ENCODE measurements at regions not wholly inside any gene's neighbourhood (a gene's known extent, or its start where the extent isn't known, plus 50 kb on each side); places are given as distances from the start of the nearest gene placed in this dataset.
"Not testable (repeated sequence)": the region's sequence is repeated elsewhere in the genome, so short reads cannot be mapped to it uniquely, and the experiment has no call there.

DNA sequence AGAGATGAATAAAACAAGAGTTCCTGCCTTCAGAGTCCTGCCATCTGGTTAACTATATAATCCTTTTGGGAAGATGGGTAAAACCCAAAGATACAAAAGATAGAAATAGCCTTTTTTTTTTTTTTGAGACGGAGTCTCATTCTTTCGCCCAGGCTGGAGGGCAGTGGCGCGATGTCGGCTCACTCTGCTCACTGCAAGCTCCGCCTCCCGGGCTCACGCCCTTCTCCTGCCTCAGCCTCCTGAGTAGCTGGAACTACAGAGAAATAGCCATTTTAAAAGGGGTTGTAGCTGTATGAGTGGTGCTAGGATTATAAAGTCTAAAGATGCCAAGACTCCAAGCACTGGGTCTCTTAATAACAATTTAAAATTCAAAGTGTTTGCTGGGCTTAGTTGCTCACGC is 97.2 kb downstream of the KDR start:
- DNase-seq = no peak

DNA sequence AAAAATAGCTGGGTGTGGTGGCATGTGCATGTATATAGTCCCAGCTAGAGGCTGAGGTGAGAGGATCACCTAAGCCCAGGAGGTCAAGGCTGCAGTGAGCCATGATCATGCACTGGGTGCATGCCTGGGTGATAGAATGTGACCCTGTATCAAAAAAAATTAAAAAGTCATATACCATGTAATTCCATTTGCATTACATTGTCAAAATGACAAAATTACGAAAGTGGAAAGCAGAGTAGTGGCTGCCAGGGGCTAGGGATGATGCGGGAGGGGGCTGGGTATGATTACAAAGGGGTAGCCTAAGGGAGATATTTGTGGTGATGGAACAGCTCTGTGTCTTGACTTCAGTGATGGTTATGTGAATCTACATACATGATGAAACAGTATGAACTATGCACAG is 97.8 kb downstream of the KDR start:
- DNase-seq = no peak

DNA sequence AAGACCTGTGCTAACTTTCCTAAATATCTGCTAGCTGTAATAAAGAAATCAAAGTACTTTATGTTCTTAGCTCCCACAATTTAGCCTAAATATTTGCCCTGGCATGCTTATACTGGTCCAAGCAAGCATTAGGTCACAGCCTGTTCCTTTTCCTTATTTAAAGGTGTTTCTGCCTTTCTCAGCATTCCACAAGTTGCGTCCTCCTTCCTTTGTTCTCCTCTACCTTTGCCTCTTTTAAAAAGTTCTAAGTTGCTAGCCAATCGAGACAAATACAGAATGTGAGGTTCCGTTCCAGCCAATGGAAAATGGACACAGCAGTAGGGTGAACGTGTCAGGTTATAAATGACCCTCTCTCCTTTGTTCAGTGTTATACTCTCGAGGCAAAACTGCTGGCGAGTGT is 99.9 kb downstream of the KDR start:
- not testable (repeated sequence) for DNase-seq

DNA sequence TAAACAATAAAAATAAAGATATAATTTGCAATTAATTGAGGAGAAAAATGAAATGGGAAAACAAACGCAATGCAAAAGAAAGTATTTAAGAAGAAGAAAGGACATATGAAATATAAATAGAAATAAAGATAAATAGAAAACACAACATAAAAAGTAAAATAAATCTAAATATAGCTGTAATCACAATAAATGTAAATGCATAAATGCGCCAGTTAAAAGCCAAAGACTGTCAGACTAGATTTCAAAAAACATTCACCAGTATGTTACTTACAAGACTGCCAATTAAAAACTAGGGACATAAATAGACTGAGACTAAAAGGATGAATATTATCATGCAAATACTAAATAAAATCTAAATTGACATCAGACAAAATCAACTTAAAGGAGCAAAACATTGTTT is 102.4 kb downstream of the KDR start:
- no peak for DNase-seq

DNA sequence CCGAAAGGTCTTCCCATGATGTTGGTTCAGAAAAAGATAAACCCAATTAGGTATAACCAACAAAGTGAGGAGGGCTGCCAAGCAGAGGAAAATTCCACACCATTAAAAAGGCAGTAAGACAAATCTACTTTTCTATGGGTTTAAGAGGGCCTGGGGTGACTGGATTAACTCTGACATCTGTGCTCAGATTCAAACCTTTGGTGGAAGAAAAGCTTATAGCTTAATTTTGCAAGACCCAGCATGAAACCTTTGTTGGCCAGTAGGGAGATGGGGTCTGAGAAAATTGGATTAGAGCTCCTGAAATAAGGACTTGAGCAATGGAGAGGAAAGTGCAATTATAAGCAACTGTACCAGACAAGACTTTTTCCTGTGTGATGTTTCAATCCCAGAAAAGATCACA is 104.2 kb downstream of the KDR start:
- no peak for DNase-seq

DNA sequence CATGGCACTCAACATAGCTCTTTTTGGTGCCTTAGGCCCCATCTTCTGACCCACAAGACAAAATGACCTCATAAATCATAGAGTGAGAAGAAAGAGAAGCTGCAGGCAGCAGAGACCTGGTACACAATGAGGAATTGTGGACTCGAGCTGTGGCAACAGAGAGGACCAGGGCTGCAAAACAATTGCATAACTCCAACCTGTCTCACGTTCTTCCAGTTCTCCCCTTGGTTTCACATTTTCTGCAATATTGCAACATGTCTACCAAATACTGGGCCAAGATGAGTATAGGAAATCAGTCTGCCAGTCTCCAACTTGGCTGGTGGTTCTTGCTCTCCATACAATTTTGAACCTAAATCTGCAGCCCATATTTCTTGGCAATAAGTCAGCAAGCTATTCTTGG is 105.3 kb downstream of the KDR start:
- no peak for DNase-seq

DNA sequence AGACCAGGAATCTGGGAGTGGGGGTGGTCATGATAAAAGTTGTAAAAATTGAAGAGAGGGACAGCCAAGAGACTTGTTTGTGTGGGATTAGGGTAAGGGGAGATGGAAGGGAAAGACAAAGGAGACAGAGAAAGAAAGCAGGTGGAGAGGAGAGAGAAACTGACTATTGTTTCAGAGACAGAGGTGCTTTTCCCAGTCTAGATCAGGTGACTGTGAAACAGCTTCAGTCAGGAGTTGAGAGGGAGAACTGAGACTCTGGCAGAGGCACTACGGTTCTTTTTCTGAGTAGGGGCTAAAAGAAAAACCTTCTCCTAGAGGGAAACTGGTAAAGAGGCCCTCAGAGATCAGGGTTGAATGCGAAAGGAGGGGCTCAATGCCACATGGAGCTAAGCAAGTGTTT is 106.4 kb downstream of the KDR start:
- DNase-seq = no peak

DNA sequence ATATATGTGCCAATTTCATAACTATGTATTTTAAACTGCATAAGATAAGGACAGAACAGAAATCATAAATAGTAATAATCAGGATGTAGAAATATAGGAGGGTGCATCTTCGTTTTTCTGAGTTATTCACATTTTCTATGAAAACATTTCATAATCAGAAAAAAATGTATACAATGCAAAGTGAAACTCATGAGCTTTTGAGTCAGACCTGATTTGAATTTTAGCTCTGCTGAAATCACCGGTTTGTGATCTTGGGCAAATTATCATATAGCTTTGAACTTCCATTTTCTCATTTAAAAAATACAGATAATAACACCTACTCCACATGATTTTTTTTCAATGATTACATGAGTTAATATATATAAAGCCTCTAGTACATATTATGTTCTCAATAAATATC is 106.9 kb downstream of the KDR start:
- DNase-seq = no peak

DNA sequence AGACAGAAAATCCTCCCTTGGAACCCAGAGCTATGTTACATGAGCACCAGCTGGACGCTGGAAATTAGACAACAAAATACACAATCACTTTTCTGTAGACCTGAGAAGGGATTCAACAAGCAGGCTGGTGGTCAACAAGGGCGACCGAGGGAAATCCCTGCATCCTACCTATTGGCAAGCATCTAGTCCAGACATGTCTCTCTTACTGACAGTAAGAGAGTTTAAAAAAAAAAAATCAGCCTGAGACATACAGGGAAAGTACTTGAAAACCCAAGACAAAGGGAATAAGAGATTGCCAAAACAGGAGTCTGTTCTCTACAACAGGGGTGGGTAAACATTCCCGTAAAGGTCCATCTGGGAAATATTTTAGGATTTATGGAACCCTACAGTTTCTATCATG is 108.0 kb downstream of the KDR start:
- no peak for DNase-seq

DNA sequence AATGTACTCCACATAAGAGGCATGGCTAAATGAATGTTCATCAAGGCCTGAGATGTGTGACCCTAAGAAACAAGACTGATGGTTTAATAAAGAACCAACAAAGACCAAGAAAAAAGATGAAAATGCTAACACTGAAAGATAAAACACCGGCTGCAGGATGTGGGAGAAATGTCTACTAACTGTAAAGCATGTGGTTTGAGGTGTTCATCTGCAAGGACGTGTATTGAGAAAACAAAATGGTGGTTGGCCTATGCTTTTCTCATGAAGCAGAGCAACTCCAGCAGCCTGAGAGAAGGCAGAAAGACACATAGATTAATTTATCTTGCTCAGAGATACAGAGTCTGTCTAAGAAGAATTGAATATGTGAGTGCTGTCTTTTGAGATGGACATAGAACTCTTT is 109.3 kb downstream of the KDR start:
- DNase-seq = no peak

DNA sequence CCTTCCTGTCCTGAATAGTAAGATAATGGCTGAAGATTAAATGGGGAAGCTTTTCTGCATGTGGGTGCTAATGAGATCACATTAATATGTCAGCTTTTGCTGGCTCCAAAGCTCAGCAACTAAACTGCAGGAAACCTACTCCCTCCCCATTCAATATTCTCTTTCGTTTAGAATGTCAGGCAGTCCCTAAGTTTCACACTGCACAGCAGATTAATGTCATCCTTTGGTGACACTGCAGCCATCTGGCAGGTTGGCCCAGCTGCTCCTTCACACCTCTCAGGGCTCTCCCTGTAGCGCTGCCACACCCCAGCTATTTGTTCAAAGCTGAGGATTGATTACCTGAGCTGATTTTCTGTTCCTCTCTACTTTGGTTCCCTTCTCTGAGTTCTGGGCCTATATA is 110.5 kb downstream of the KDR start:
- no peak for DNase-seq

DNA sequence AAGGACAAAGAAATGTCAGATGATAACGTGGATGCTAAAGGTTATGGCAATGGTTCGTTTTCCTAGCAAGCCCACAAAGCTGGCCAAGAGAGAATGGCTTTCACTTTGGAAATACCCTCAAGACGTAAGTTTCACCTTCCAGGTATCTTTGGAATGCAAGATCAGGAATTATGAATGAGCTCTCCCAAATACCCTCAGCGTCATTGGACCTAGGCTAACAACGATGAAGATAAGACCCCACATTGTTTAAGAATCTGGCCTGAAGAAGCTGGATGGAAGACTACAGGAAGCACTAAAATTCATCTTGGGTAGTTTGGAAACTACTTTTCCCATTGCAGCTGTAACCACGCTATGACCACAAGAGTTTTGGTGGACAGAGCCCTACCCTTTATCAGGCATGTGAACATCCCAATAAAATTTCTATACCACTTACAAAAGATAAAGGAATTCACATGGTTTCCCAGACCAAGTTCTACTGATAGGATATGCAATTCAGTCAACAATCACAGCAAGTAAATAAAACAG is 111.9 kb downstream of the KDR start:
- no peak for DNase-seq

DNA sequence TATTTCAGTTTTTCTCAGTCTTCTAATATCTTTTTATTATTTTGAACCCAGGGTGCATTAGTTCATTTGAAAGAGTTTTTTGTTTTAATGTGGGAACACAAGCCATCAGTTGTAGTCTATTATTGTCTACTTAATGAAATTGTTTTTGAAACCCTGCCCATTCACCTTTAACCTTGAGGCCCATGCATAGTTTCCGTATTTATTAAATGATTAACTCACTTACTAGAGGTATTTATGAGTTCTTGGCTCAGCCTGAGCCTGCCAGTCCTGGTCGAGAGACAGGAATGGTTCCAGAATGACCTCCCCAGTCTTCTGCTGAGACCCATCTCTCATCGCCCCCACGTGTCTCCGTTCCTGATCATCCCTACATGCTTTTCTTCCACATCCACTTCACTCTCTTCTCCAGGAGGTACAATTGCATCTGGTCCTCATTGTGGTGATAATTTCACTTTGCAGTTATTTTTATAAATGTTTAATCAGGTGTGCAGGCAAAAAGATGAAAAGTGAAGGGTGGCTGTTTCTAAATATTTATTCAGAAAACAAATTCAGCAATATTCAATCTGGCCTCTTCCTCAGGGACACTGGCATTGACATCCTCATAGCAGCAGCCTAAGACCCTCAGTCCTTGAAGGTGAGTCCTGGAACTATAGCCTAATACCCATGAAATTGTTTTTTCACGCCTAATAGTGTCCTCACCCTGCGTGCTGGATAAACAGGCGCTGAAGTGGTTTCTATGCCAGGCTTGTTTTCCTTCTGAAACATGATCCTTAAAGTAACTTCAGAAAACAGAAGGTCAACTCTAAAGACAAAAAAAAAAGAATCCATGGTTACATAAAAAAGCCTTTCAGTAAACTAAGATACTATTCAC is 112.8 kb downstream of the KDR start:
- DNase-seq = no peak

DNA sequence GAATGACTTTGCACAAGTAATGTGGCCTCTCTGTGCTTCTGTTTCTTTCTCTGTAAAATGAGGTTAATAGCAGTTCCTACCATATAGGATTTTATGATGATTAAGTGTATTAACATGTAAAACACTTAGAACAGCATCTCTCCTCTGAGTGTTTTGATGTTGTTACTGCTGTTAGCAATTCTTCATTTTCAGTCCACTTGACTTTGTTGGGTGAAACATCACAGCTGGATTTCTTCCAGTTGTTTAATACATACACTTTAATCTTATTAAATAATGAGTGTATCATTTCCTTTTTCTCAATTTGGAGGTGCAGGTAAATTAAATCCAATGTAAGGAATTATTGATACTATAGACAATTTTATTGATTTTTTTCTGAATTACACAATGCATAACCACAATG is 113.6 kb downstream of the KDR start:
- DNase-seq = no peak

DNA sequence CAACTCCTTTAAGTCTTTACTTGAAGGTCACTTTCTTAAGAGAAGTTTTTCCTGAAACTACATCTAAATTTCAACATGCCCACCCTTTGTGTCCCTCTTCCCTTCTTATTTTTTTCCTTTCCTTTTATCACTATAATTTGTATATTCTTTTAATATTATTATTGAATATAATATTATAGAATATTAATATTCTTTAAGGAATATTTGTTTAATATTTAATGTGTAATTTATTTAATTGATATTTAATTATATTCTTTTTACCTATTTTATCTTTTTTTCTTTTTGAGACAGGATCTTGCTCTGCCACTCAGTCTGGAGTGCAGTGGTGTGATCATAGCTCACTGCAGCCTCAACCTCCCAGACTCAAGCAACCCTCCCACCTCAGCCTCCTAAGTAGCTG is 114.8 kb downstream of the KDR start:
- no peak for DNase-seq

DNA sequence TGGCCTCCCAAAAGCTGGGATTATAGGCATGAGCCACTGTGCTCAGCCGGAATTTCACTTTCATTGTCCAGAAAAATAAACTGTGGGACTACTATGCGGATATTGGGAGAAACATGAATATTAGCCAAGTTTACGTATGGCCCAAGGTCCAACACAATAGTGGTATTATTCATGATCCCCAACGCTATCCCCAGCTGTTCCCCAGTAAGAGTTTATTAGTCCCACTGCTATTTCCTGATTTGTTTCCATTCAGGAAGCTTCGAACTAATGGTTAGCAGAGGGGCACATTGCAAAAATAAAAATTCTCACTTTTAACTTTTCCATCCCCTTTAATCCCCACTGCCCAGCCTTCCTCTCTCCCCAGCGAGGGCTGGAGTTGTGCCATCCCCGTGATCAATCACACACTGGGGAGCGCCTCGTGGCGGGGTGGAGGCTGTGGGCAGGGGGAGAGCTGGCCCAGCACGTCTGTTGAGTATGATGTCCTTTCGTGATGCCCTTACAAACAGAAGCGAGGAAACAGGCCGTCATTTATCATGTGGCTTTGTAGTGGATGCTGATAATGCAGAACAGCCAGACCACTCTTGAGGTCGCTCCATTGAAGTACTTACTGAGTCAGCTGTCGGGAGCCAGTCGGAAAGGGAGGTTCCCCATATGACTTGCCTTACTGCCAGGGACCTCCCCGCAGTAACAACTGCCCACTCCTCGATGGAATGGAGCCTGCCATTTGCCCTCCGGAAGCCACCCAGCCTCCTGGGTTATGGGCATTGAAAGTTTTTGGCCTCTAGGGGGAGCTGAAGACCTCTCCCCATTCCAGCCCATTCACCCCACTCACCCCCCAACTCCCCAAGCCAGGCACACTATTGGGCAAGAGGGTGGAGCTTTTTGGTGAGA is 117.0 kb downstream of the KDR start:
- no peak for DNase-seq

DNA sequence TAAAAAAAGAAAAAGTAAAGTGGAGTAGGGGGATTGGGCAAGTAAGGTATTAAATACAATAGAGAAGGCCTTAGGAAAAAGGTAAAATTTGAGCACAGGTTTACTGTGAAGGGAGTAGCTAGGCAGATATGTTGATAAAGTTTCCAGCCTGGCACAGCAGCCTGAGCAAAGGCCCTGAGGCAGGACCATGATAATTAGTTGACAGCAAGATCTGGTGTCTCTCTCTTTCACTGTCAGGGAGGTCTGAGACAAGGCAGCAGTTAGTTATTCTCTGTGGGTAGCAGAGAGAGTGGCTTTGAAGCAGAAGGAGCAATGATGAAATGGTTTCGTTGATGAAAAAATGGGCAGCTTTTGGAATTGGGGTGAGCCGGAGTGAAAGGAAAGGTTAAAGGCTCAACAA is 119.5 kb downstream of the KDR start:
- DNase-seq = no peak

DNA sequence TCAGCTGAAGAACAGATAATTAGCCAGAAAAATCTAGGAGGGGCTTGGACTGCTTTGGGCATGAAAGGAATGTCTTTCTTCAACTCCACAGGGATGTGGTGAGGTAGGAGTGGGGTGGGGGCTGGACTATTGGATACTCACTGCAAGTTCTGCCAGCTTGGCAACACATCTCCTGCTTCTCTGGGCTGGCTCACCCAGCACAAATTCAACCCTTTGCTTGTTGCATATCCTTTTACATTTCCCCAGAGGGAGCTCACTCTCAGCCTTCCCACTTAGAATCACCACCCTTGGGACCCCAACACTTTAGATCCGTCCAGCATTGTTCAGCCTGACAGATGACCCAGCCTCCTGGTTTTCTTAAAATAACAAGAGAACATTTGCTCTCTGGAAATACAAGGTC is 120.6 kb downstream of the KDR start:
- no peak for DNase-seq

DNA sequence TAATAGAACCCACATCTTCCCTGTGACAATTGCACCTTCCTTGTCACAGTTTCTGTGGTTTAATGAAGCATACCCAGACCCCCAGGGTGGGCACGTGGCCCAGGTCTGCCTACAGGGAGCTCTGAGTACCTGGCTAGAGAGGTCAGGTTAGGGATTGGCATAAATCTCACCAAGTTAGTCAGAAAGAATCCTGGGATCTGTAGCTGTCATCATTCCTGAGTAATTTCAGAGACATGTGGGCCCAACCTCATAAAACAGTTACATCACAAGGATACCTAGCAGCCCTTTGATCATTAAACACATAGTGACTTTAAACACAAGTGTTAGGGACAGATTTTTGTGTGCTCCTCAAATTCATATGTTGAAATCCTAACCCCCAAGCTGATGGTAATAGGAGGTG is 123.0 kb downstream of the KDR start:
- no peak for DNase-seq

DNA sequence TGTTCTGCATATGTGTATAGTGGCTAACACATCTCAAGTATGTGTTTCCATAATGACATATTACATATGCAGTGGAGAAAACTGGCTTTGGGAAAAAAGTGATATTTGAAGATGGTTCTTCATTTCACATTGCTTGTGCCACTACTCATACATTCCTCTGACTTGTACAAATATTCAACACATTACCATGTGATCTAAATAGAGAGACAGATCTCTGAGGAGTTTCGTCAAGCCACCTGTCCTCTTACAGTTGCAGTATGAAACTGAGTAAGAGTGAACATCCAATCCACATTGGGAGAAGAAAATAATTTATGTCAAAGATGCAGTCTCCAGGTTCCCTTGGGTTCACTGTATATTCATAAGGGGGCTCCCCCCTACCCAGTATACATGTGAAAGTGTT is 123.9 kb downstream of the KDR start:
- no peak for DNase-seq

DNA sequence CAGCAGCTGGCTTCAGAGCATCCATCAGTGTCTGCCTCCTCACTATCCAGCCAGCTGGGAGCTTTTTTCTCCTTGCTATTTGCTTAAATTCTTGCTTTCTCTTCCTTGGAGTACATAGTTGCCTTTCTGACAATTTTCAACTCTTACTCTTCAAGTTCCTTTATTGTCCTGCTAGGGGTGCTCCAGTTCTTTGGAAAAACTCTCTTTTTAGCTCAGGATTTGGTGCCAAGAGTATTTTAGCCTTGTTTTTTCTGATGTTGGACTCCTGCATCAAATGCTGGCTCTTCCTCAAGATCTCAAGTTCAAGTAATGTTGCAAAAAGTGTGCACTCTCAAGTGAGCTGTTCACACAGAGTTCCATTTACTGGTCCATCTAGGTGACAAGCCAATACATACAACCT is 126.4 kb downstream of the KDR start:
- no peak for DNase-seq

DNA sequence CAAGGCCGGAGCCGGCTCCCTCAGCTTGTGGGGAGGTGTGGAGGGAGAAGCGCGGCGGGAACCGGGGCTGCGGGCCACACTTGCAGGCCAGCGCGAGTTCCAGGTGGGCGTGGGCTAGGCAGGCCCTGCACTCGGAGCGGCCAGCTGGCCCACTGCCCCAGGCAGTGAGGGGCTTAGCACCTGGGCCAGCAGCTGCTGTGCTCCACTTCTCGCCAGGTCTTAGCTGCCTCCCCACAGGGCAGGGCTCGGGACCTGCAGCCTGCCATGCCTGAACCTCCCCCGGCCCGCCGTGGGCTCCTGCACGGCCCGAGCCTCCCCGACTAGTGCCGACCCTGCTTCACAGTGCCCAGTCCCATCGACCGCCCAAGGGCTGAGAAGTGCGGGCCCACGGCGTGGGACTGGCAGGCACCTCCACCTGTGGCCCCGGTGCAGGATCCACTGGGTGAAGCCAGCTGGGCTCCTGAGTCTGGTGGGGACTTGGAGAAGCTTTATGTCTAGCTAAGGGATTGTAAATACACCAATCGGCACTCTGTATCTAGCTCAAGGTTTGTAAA is 131.8 kb downstream of the KDR start:
- not testable (repeated sequence) for DNase-seq

DNA sequence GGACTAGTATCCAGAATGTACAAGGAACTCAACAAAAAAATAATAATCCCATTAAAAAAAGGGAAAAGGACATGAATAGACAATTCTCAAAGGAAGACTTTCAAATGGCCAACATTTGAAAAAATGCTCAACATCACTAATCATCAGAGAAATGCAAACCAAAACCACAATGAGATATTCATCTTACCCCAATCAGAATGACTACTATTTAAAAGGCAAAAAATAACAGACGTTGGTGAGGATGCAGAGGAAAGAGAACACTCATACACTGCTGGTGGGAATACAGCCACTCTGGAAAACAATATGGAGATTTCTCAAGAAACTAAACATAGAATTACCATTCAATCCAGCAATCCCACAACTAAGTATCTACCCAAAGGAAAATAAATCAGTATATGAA is 133.1 kb downstream of the KDR start:
- no peak for DNase-seq

DNA sequence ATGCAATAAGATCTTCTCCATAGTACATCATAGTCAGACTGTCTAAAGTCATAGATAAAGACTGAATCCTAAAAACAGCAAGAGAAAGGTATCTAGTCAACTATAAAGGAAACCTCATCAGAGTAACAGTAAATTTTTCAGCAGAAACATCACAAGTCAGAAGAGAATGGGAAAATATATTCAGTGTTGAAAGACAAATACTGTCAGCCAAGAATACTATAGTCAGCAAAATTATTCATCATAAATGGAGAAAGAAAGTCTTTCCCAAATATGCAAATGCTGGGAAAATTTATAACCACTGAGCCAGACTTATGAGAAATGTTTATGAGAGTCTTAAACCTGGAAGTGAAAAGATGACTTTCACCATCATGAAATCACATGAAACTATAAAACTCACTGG is 136.7 kb downstream of the KDR start:
- no peak for DNase-seq

Measured in GDM1 (cell line).